Smooth muscle cell (in vitro differentiated cells): ENCODE measurements at regions not wholly inside any gene's neighbourhood (a gene's known extent, or its start where the extent isn't known, plus 50 kb on each side); places are given as distances from the start of the nearest gene placed in this dataset.

ENCODE experiments used
- DNase-seq: peaks from one replicate; lab custom pipeline; 2025; ENCODE audit not compliant: unreplicated experiment; lab: John Stamatoyannopoulos, UW
- H2AFZ ChIP-seq: fragments of 200-600 bp; sonication (generic); 2 replicates; pipeline ENCODE4 v1.6.0; 2016; ENCODE audit warnings: antibody characterized with exemption, low read depth, mild to moderate bottlenecking
- H3F3A ChIP-seq: fragments of 200-600 bp; sonication (generic); 2 replicates; pipeline ENCODE4 v1.6.0; 2017; ENCODE audit warnings: antibody characterized with exemption, low read depth
- H3K27ac ChIP-seq: fragments of 200-600 bp; sonication (generic); 2 replicates; pipeline ENCODE4 v1.5.1; 2016; ENCODE audit warnings: low read depth, mild to moderate bottlenecking
- H3K27me3 ChIP-seq: fragments of 200-600 bp; sonication (generic); 2 replicates; pipeline ENCODE4 v1.6.1; 2016; ENCODE audit warnings: low read depth, mild to moderate bottlenecking
- H3K36me3 ChIP-seq: fragments of 200-600 bp; sonication (generic); 2 replicates; pipeline ENCODE4 v1.5.1; 2016; ENCODE audit warnings: low read depth
- H3K4me1 ChIP-seq: fragments of 200-600 bp; sonication (generic); 2 replicates; pipeline ENCODE4 v1.5.1; 2016; ENCODE audit warnings: low read depth
- H3K4me2 ChIP-seq: fragments of 200-600 bp; sonication (generic); 2 replicates; pipeline ENCODE4 v1.6.0; 2016; ENCODE audit warnings: mild to moderate bottlenecking
- H3K4me3 ChIP-seq: fragments of 200-600 bp; sonication (generic); 2 replicates; pipeline ENCODE4 v1.5.1; 2016; ENCODE audit warnings: mild to moderate bottlenecking
- H3K79me2 ChIP-seq: fragments of 200-600 bp; sonication (generic); 2 replicates; pipeline ENCODE4 v1.6.0; 2016; ENCODE audit warnings: low read depth, mild to moderate bottlenecking
- H3K9ac ChIP-seq: fragments of 200-600 bp; sonication (generic); 2 replicates; pipeline ENCODE4 v1.6.0; 2016; ENCODE audit warnings: low read depth
- H3K9me3 ChIP-seq: fragments of 200-600 bp; sonication (generic); replicated peaks from 2 replicates; pipeline ENCODE4 v1.5.1; 2016; ENCODE audit warnings: low read depth
- H4K20me1 ChIP-seq: fragments of 200-600 bp; sonication (generic); 2 replicates; pipeline ENCODE4 v1.6.0; 2016; ENCODE audit warnings: low read depth
- WGBS: methylation state at CpG from one replicate; pipeline ENCODE4 v1.1.7; 2016; ENCODE audit warnings: low lambda C conversion rate; 5-methylcytosine and 5-hydroxymethylcytosine counted together
- TF ChIP-seq, protein P1 (sequence below): fragments of 200-600 bp; sonication (generic); IDR thresholded peaks from 2 replicates; pipeline ENCODE4 v1.5.1; 2017; ENCODE audit warnings: borderline replicate concordance, mild to moderate bottlenecking, antibody characterized with exemption; ENCODE audit not compliant: insufficient read depth, poor library complexity, severe bottlenecking

- H3K27me3 ChIP-seq = peaks cover 5% of the 10 kb centered on the region
- H3K9me3 ChIP-seq = no peaks in the 10 kb centered on the region
- 86% methylated on average over 28 of the region's 28 CpGs for WGBS
These were observed 196.5 kb downstream of the TEX29 start for GRCh38 chr13:111516712-111517640.

GRCh38 chr13:111517641-111518010 is 197.2 kb downstream of the TEX29 start:
- H3K79me2 ChIP-seq = no peaks in the 10 kb centered on the region
- H3K4me1 ChIP-seq = no peaks in the 10 kb centered on the region
- H3F3A ChIP-seq = no peaks in the 10 kb centered on the region
- TF ChIP-seq, protein P1, sequence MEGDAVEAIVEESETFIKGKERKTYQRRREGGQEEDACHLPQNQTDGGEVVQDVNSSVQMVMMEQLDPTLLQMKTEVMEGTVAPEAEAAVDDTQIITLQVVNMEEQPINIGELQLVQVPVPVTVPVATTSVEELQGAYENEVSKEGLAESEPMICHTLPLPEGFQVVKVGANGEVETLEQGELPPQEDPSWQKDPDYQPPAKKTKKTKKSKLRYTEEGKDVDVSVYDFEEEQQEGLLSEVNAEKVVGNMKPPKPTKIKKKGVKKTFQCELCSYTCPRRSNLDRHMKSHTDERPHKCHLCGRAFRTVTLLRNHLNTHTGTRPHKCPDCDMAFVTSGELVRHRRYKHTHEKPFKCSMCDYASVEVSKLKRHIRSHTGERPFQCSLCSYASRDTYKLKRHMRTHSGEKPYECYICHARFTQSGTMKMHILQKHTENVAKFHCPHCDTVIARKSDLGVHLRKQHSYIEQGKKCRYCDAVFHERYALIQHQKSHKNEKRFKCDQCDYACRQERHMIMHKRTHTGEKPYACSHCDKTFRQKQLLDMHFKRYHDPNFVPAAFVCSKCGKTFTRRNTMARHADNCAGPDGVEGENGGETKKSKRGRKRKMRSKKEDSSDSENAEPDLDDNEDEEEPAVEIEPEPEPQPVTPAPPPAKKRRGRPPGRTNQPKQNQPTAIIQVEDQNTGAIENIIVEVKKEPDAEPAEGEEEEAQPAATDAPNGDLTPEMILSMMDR = no peak
- peaks cover 5% of the 10 kb centered on the region for H3K27me3 ChIP-seq
- no peaks in the 10 kb centered on the region for H3K36me3 ChIP-seq
- H3K4me2 ChIP-seq = no peak overlapping the region
- no peak overlapping the region for H3K9ac ChIP-seq
- DNase-seq = no peak
- WGBS = 92% methylated on average over 3 of the region's 10 CpGs
- H4K20me1 ChIP-seq = no peaks in the 10 kb centered on the region
- H3K9me3 ChIP-seq = no peaks in the 10 kb centered on the region
- no peak overlapping the region for H3K27ac ChIP-seq
- no peak overlapping the region for H3K4me3 ChIP-seq
- no peak overlapping the region for H2AFZ ChIP-seq

More at GRCh38 chr13:111516712-111517640, 196.5 kb downstream of the TEX29 start:
- no peaks in the 10 kb centered on the region for H3K4me1 ChIP-seq
- no peaks in the 10 kb centered on the region for H4K20me1 ChIP-seq
- H3K4me2 ChIP-seq = no peak overlapping the region
- no peaks in the 10 kb centered on the region for H3K79me2 ChIP-seq
- H3K27ac ChIP-seq = no peak overlapping the region
- H2AFZ ChIP-seq = no peak overlapping the region
- H3K36me3 ChIP-seq = no peaks in the 10 kb centered on the region
- H3K4me3 ChIP-seq = no peak overlapping the region
- TF ChIP-seq, protein P1 = no peak
- H3F3A ChIP-seq = no peaks in the 10 kb centered on the region
- no peak overlapping the region for H3K9ac ChIP-seq
- DNase-seq = no peak

- H3K9me3 ChIP-seq = no peaks in the 10 kb centered on the region
- no peaks in the 10 kb centered on the region for H3K79me2 ChIP-seq
- H3F3A ChIP-seq = no peaks in the 10 kb centered on the region
- H4K20me1 ChIP-seq = no peaks in the 10 kb centered on the region
- no peak overlapping the region for H3K4me3 ChIP-seq
- no peaks in the 10 kb centered on the region for H3K4me1 ChIP-seq
- H3K36me3 ChIP-seq = no peaks in the 10 kb centered on the region
- no peak overlapping the region for H2AFZ ChIP-seq
- TF ChIP-seq, protein P1 = no peak
- DNase-seq = no peak
- H3K27me3 ChIP-seq = peaks cover 5% of the 10 kb centered on the region
- H3K4me2 ChIP-seq = no peak overlapping the region
- H3K27ac ChIP-seq = no peak overlapping the region
- no peak overlapping the region for H3K9ac ChIP-seq
- WGBS = 88% methylated on average over 19 of the region's 24 CpGs
These were observed 197.8 kb downstream of the TEX29 start for GRCh38 chr13:111518161-111518792.
